Raji (cell line): ENCODE measurements at regions not wholly inside any gene's neighbourhood (a gene's known extent, or its start where the extent isn't known, plus 50 kb on each side); places are given as distances from the start of the nearest gene placed in this dataset.

Experiments used
- POLR2A ChIP-seq: IDR thresholded peaks from 2 replicates; pipeline ENCODE4 v1.6.1; 2011; ENCODE audit warnings: low read depth, low read length, control low read depth; ENCODE audit not compliant: insufficient read depth

DNA sequence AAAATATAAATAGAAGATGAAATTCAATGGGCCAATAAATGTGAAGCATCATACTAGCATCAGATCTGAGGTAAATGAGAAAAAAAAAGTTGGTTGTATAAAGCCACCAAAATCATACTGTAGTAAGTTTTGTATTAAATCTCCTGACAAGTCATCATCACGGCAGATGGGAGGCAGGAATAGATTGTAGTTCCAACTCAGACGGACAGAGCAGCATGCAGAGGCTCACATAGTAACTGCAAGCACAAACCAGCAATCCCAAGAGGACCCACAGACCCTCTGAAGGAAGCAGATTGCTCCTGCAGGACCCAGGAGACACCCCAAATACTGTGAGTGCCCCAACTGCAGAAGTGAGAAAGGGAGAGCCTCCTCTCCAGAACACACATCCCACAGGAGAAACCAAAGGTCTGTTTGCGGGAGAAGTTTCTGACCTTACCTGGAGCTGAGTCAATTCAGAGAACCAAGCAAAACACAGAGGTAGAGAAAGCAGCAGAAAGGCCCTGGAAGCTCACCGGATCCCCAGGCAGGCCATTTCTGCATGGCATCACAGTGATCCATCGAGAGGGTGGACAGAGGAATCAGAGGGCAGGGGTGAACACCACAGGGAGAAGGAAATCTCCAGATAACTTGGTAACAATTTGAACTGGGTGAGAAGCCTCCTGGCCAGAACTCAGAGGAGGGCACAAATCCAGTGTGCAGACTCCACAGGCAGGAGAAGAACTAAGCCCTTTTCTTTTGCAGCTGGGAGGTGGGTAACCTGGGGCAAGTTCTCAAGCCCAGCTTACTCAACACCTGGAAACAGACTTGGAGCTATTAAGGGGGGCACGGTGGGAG is 141.6 kb upstream of the ARHGEF26 start:
- no peak for TF ChIP-seq POLR2A

DNA sequence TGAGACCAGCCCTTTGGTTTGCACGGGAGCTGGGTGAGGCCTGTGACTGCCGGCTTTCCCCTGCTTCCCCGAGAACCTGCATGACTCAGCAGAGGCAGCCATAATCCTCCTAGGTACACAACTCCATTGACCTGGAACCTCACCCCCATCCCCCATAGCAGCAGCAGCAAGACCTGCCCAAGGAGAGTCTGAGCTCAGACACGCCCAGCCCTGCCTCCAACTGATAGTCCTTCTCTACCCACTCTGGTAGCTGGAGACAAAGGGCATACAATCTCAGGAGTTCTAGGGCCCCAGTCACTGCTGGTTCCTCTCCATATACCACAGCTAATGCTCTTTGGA is 141.0 kb upstream of the ARHGEF26 start:
- no peak for TF ChIP-seq POLR2A

DNA sequence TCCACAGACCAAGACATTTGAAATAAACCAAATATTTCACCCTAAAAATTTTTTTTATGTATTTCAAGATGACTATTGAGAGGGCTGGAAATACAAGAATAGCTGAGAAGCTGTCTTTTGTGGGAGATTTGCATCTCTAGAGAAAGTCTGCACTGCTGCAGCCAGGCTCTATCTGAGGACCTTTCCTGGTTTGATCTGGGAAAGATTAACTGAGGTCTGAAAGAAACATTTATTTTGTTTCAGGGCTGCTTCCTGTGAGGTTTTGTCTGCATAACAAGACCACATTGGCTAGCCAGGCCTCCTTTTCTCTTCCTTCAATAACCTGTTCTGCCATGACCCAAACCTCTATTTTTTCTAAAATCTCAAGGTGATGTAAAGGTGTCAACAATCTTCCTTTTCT is 117.5 kb upstream of the ARHGEF26 start:
- no peak for TF ChIP-seq POLR2A

DNA sequence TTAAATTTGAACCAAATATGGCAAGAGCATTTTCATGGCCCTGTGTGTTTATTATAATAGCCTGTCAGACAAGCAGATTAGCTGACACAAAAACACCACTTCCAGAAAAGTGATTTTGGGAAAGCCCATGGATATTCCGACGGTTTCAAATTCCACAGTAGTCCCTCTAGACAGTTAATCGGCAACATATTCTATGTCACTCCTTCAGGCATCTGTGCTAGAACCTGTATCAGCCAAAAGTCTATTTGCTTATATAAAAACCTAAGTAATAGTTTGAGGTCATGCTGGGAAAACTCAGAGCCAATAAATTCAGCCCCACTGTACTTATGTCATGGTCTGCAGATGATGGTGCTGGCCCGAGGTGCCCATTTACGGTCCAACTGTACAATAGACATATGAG is 110.2 kb upstream of the ARHGEF26 start:
- TF ChIP-seq POLR2A, result no peak

DNA sequence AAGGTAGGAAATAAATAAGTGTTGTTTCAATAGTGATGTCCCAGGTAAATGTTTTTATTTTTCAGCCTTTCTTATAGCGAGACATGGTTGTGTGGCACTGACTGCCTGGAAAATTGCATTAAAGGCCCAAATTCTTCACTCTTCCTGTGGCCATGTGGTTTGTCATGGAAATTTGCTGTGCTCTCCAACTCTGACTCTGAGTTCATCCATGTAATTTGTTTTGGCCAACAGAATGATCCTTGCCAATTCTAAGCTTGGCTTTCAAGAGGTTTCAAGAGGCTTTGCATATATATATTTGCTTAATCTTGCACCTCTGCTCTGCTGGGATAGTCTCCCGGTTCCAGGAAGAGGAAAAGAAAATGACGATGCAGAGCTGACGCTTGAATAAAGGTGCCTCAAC is 107.5 kb upstream of the ARHGEF26 start:
- no peak for TF ChIP-seq POLR2A

DNA sequence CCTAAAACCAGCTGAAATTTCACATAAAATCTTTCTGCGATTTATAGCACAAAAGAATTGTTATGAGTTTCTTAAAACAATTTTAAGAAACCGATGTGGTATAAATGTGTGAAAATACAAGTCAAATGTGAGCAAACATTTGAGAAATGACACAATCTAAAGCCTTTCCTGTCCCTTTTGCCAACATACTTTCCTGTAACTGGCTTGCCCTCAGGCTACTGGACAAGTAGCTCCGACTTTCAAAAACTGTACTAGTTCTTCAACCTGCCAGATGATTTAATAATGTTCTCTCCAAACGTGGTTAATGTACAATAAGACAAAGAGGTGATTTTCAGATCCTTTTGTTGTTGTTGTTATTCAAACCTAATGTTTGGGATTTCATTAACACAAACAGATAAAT is 105.9 kb upstream of the ARHGEF26 start:
- TF ChIP-seq POLR2A, result no peak

DNA sequence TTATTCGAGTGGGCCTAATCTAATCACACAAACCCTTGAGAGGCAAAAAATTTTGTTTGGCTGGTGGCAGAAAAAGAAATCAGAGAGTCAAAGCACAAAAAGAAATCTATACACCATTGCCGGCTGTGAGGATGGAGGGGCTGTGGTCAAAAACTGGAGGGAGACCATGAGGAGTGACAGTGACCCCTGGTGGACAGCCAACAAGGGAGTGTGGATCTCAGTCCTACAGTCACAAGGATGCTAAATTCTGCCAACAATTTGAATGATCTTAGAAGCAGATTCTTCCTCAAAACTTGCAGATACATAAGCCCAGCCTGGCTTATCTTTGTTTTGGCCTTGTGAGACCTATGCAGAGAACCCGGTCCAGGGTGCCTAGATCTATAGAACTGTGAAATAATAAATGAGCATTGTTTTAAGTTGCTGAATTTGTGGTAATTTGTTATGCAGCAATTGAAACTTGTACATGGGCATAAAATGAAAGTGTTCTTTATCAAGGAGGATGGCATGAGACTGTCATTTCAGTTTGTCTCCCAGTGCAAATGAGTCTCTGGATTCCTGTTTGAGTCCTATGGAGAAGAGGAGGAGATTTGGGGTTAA is 103.0 kb upstream of the ARHGEF26 start:
- TF ChIP-seq POLR2A, result no peak

DNA sequence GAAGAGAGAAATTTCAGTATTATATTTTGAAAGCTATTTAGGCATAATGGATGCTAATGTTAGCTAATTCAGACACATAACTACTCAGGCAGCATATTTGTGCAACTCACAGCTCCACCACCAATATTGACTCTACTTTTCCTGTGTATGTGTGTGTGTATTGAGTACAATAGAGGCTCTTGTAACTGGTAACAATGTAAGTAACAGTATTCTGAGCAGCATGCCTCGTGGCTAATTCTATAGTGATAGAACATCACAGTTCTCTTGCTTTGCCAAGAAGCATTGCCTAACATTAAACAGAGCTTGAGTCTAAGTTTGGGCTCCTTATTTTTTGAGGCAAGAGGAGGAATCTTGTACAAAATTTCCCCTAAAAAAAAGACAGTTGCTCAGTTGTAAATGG is 98.6 kb upstream of the ARHGEF26 start:
- no peak for TF ChIP-seq POLR2A

DNA sequence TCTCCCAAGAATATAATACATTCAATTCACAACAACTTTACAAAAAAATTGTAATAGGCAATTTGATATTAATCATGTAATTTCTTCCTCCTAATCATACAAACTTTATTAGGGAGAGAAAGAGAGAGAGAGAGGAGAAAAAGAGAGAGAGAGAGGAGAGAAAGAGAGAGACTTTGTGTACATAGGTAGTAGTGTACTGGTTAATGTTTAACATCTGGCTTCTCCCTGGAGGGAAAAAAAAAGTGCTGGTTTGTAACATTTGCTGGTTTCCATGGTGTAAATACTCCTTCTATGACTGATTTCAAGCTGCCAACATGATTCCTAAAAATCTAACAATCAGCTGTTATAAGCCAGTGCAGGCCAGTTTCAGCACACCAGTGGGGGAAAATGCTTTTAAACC is 98.0 kb upstream of the ARHGEF26 start:
- no peak for TF ChIP-seq POLR2A

DNA sequence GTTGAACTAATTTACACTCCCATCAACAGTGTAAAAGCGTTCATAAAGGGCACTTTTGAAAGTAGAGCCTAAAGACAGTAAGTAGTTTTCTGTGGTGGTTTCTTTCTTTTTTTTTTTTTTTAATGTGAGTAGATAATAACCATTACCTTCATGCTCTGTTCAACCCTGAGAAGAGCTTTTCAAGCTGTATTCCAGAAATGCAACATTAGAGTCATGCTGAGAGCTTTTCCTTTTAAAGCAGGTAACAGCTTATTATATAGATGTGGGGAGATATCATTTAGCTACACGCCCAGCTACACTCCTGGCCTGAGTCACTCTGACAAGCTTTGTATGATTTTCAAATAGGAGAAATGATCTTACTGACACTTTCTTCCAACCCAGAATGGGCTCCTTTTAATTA is 96.2 kb upstream of the ARHGEF26 start:
- no peak for TF ChIP-seq POLR2A

DNA sequence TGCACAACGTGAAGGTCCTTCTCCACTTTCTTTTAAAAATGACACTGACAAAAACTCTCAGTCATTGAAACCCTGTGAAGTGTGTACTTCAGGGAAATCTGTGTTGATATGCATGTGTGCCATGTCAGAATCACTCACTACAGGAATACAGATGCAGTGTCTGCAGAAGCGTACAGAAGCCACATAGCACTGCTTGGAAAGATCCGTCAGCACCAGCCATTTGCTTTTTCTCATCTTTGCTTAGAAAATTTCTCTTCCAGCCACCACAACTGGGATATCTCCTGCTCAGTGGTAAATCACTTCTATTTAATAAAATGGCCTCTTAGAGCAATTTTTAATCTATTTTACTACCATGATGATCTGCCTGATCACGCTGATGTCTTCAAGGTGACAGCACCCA is 91.3 kb upstream of the ARHGEF26 start:
- no peak for TF ChIP-seq POLR2A

DNA sequence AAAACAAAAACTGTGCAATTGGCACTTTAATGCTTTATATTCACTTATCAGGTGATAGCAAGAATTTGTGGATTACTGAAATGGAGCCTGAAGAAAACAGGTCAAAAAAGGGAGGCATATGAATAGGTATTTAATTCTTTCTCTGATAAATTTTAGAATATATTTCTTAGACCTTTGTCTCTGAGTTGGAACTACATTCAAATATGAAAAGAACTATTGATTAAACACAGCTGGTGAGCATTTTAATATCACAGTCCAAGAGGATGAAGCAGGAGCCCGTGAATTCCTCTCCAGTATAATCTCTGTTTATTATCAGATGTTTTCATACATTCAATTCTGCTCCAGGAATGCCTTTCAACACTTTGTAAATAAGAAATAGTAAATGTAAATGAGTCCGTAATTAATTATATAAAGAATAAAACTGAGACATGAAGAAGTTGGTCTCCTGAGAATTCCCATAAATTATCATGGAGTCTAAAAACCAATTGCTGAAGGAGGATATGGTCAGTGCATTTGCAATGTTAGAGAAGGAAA is 86.3 kb upstream of the ARHGEF26 start:
- no peak for TF ChIP-seq POLR2A

DNA sequence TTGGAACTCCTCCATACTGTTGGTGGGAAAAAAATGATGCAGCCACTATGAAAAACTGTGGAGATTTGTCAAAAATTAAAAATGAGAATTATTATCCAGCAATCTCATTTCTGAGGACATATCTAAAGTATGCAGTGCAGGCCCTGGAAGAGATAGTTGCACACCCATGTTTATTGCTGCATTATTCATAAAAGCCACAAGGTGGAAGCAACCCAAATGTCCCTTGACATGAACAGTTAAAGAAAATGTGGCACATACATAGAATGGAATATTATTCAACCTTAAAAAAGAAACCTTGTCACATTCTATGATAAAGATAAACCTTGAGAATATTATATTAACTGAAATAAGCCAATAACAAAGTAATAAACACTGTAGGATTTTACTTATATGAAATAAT is 80.9 kb upstream of the ARHGEF26 start:
- no peak for TF ChIP-seq POLR2A

DNA sequence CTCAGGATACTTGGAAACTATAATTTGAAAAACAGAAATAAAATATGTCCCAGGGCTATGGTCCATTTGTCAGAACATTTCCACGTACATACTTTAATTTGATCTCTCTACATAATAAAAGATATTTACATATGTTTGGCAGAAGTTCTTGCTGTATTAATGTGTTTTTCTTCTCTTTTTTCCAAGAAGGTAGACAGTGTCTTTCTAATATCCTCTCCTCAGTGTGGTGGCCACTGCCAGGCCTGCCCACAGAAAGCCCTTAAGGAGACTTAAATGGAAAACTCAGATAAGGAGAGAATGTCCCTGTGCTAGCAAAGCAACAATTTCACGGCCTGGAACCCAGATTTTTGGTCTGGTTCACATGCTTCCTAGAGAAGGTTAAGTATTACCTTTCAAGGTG is 76.5 kb upstream of the ARHGEF26 start:
- no peak for TF ChIP-seq POLR2A

DNA sequence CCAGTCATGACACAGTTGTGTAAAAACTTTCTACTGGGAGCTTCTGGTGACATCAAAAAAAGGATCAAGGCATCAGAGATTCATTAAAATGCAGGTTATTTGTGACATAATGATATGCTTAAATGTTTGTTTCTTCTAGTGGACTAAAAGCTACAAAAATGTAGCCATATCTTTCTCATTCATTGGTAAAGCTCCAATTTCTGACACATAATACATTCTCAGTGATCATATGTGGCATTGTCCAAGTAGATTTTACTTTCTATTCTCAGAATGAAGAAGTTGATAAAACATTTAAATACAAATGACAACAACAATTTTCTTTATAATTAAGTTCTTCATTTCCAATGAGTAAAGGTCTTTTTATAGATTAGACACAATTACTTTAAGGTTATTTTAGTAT is 71.0 kb upstream of the ARHGEF26 start:
- TF ChIP-seq POLR2A, result no peak

DNA sequence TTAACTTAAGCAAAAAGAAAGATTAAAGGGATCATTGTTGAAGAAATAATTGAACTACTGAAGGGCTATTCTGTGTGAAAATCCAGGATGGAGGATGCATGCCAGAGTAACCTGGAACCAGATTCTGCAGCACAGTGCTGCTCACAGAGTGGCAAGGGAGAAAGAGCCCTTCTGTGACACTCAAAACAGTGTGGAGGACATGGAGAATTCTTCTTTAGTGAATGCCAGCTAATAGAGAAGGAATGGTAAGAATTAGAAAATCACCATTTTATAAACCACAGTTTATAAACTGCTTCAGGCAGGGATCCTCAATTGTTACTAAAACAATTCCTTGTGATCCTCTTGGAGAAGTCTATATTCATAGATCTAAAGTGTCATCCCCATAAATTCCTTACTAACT is 70.4 kb upstream of the ARHGEF26 start:
- TF ChIP-seq POLR2A, result no peak

DNA sequence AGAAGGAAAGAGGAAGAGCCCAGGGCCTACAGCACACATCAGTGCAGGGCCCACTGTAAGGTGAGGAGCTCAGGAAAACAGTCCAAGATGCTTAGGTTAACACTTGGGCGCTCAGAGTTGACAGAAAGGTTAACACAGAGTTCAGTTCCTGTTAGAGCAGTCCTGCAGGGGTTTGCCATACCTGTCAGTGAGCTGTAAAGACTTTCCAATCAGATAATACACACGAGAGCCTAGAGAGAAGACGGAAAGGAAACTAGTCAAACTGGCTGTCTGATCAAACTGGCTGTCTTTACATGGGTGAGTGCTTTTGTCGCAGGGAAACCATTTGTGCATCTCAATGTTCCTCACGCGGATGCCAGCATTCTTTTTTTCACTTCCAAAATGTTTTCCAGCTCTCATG is 61.4 kb upstream of the ARHGEF26 start:
- TF ChIP-seq POLR2A, result no peak
